Fibroblast of skin of scalp (primary cell): ENCODE measurements at regions not wholly inside any gene's neighbourhood (a gene's known extent, or its start where the extent isn't known, plus 50 kb on each side); places are given as distances from the start of the nearest gene placed in this dataset.

Experiments
- DNase-seq: peaks from one replicate; pipeline ENCODE4 v3.0.0-alpha.2; 2013

DNA sequence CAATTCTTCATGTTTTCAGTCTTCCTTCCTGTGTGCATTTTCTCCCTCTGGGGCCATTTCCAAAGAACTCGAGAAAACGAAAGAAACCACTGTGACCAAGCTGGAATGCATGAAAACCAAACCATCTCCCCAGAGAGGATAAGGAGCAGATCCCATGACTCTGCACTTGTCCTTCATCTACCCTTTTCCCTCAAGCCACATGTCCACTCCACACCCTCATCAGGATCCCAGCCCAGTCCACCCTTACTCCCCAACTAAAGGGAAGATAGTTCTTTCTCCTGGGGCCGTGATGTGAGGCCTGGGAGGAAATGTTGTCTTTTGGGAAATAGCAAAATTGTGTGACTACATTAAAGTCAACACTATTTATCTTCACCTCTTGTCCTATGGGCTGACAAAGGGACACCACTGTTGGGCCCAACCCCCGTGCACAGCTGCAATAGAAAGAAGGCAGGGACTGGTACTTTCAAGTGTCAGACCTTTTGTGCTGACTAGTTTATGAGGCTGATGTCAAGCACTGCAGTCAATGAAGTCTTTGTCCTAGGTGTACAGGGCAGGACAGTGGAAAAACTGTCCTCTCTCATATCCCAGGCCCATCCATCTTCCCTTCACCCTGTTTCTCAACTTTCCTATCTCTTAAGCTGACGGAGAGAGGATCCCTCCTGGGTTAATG, 487.1 kb upstream of the NR2F2 start:
- peak; percentile 81 for DNase-seq

DNA sequence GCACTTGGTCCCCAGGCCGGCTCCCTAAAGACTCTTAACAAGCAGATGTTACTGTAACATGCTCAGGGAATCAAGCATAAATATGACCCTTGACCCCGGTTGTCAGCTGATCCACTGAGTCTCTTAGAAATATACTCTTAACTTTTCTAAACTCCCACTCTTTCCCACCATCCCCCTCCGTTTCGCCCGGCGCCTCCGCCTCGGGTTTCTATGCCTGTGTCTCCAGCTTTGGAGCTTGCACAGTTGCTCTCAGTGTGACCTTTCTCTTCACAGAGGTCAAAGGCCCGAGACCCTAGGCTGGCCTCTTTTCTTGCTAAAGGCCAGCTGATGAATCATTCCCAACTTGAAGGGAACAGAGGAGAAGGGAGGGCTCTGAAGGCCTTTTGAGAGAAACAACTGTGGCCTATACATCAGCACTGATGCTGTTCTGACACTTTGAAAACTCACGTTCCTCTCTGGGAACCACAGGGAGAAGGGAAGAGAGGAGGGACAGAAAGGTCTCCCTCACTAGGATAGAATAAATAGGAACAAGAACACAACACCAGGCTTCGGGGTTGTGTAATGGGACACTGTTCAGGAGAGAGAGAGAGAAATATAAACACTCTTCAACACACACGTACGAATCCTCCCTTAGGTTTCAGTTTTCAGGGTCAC, 484.5 kb upstream of the NR2F2 start:
- no peak for DNase-seq

DNA sequence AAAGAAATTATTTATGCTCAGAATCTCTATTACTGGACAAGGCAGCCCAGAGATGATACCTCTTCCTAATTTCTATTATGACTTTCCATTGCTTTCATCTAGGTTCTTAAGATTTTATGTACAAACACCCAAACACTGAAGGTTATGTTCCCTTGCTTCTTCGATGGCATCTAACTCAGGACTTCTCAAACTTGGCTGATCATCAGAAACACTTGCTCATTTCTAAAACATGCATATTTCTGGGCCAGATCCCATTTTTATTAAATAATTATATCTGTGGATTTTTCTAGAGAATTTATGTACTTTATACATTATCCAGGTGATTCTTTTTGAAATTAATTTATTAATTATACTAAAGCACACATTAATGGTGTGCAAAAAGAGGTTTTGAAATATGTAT, 482.4 kb upstream of the NR2F2 start:
- no peak for DNase-seq

DNA sequence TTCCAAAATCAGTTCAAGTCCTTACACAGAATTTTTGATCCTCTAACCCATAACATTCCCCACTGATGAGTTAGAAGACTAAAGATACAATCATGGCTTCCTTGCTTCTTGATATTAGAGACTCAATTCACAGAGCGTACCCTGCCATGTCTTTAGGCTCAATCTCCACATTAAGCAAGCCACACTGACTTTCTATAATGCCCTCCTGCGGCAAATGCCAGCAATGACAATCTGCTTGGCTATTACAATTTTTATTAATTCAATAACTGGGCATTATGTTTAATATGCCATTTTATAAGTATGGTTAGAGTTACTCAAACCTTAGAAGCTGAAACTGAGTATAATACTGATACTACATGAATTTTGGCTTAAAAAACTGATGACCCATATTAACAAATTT, 479.7 kb upstream of the NR2F2 start:
- DNase-seq = no peak

DNA sequence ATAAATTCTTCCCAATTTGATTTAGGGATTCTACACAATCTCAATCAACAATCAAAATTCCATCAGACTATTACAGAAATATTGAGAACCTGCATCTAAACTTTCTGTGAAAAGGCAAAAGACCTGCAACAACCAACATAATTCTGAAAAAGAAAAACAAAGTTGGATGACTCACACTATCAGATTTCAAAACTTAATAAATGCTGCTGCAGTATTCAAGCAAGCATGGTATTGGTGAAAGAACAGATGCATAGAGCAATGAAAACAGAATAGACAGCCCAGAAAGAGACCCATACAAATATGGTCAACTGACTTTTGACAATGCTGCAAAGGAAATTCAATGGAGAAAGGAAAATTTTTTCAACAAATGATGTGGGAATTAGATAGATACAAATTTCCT, 477.1 kb upstream of the NR2F2 start:
- peak; percentile 13 for DNase-seq

DNA sequence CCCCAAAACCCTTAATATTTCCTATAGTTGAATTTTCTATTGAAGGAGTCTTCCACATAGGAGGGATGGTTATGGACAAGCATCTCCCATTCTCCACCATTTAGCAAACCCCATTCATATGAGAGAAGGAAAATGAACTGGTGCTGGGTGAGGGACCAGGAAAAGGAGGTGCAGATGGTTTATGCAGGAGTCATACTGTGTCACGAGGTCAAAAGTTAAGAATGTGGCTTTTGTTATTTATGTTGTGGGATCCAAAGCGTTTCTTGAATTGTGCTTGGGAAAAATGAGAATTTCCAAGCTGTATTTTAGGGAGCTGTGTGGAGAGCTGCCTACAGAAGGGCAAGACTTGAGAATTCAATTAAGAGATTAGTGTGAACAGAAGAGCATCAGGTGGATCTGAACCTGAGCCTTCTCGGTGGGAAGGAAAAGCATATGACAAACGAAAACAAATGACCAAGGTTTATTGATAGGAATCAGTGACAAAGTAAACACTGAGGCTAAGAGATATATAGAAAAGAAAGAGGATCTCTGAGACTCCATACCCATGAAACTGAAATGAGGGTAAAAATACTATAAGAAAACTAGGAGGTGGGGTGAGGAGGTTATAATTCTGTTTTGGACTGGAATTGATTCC, 473.3 kb upstream of the NR2F2 start:
- DNase-seq = no peak

DNA sequence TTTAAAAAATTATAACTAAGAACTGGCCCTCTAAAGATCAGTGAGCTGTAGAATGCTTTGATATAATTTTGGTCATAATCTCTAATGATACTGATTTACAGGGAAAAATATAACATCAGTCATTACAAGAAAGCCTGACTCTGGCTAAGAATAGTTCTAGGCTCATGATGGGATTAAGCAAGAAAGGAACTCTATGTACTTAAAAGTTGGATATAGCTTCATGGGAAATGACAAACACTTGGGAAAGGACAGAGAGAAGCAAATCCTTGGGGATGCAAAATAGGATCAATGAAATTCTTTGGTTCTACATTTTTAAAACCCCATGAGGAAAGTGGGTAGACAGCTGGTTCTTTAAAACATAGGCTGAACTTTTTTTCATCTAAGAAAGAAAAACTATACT, 472.7 kb upstream of the NR2F2 start:
- DNase-seq = no peak

DNA sequence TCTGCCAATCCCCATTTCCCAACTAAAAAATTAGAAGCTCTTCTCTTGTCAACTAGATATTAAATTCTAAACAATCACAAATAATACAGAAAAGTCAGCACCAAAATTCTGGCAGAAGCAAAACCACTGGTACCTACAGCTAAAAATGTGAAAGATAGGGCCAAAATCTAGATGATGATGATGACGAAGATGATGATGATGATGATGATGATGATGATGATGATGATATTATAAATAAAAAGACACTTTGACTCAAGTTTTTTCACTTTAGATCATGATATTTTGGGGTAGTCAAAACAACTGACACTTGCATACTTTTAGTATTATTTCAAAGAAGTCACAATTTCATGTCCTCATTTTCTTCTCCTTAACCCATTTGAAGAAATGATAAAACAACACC, 470.1 kb upstream of the NR2F2 start:
- no peak for DNase-seq

DNA sequence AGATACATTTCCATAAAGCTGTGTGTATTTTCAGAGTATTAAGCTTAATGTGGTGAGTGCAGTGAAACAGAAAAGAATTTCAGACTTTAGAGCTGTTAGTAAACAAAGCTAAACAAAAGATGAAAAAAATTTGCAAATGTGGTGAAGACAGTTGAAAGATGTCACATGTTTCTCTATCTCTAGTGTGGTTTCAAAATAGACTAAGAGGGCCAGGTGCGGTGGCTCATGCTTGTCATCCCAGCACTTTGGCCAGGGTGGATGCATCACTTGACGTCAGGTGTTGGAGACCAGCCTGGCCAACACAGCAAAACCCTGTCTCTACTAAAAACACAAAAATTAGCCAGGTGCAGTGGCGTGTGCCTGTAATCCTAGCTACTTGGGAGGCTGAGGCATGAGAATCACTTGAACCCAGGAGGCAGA, 466.0 kb upstream of the NR2F2 start:
- no peak for DNase-seq

DNA sequence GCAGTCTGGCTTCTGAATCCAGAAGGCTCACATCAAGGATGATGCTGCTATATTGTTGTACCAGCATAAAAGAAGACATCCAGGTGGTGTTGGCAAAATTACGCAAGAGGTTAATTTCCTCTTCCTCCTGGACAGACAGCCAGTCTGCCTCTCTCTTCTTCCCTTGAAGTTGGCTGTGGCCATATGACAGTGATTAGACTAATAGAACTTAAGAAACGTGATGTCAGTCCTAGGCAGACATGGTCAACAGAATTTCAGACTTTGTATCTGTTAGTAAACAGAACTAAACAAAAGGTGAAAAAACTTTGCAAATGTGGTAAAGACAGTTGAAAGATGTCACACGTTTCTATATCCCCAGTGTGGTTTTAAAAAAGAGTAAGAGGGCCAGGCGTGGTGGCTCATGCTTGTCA, 465.2 kb upstream of the NR2F2 start:
- DNase-seq = no peak

DNA sequence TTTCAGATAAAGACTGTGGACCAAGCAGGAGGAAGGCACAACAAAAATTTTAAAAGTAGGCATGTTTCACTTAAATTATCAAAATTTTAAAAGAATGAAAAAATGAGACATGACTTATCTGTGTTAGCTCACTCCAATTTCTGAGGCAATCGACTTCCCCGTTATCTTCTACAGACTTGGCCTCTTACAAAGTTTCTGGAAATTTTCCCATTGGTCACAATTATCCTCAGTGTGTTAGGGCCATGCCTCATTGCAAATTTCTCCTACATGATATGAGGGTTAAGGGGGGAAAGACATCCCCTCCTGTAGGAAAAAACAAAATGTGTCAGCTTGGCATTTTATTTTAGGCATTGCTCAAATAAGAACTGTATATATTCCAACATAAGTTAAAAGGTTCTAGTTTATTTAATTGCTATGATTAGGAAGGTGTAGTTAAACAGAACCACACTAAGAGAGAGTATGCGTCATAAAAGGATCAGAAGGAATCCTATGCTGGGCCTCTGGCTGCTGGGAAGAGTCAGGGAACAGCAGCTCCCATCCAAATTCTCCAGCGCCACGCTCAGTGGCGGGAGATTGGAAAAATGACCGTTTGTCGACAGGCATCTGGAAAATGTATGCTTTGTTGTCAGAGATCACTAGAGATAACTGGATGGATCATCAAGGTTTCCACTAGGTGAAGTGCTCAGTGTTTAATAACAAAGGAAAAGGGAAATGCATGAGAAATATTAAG, 463.6 kb upstream of the NR2F2 start:
- DNase-seq = no peak

DNA sequence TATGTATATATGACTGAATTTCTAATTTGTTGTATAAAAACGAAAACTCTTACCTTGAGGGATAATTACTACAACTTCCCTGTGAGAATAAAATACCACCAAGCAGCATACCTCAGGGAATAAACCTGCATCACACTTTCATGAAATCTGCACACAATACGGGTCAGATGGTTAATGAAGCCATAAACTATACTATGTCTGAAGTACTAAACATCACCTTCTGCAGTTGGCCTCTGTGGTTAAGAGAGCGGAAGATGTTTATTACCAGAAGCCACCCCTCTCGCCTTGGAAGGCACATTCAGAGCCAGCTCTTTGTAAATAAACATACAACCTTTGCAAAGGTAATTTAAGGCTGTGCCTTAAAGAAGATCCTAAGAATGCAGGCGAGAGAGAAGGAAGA, 462.1 kb upstream of the NR2F2 start:
- DNase-seq = no peak

DNA sequence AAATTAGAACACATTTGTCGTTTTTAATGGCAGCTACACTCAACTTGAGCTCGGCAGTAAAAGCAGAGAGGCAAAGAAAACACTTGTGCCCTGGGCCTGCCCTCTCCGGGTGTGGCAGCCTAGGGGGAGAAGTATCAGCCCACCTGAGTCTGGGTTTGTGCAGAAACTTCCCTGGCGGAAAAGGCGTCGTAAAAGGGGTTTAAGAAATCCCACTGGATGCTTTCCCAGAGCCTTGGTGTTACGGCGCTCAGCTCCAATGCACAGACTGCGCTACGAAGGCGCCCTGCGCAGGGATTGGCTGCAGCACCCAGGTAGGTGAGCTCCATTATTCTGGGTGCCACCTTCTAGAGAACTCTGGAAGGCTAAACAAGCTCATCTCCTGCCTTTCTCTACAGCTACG, 461.5 kb upstream of the NR2F2 start:
- DNase-seq = no peak

DNA sequence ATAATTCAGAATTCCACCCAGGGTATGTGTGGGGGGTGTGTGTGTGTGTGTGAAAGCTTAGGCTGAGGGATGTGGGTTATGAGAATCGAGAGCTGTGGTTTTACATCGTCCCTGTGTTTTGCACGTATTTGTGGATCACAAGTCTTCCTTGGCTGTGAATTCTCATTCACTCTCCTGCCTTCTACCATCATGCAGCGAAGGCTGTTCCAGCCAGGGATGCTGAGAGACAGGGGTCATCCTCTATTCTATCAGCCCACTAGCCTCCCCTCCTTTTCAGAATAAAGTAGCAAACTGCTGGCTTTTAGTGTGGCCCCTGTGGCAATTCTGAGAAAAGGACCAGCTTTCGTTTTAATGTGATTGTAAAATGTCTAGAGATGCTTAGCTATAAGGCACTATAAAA, 460.6 kb upstream of the NR2F2 start:
- DNase-seq = no peak

DNA sequence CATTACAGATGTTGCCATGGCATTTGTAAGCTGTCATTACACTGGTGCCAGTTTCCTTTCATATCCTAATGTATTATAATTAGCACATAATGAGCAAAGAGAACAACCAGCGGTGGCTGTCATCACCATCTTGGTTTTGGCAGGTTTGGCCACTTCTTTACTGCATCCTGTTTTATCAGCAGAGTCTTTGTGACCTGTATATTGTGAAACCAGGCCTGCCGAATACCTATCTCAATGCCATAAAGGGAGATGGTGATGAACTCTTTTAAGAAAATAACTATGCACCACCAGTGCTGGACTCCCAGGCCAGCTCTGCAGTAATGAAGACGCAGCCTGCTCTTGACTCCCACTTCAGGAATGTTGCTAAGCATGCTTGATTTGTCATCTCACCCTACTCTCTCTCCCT, 458.1 kb upstream of the NR2F2 start:
- DNase-seq = peak; percentile 70

DNA sequence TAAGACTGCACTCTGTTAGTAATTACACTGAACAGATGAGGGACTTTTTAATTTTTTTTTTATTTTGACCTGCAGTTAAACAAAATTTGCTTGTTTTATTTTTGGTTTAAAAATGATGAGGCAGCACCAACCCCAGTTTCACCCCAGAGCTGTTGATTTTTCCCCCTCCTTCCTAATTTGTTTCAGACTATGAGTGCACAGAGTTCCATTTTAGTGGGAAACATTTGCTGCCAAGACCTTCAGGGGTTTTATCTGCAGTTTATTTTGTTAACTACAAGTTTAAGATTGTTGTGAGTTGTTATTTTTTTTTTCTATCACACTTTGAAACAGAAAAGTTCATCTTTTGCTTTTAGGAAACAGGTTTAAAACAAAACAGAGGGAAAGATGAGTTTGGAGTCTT, 455.9 kb upstream of the NR2F2 start:
- DNase-seq = no peak

DNA sequence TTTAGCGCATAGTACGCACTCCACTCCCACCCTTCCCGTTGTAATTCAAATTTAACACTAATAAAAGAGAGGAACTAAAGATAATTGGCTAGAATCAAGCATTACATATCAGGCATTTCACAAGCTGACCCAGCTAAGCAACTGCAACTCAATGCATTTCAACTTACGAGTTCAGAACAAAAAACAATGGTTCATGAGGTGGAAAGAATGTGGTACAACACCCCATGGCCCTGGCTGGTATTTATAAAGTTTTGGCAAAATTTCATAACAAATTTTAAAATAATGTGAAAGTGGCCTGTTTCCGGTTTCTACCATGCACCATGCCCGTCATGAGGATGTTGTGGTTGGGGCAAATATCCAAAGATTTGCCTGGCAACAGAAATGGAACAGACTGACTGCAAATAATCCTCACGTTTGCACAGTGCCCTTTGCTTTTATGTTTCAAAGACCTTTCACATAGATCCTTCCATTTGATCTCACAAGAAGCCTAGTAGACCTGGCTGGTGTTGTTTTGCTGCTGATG, 455.3 kb upstream of the NR2F2 start:
- DNase-seq = peak; percentile 78

DNA sequence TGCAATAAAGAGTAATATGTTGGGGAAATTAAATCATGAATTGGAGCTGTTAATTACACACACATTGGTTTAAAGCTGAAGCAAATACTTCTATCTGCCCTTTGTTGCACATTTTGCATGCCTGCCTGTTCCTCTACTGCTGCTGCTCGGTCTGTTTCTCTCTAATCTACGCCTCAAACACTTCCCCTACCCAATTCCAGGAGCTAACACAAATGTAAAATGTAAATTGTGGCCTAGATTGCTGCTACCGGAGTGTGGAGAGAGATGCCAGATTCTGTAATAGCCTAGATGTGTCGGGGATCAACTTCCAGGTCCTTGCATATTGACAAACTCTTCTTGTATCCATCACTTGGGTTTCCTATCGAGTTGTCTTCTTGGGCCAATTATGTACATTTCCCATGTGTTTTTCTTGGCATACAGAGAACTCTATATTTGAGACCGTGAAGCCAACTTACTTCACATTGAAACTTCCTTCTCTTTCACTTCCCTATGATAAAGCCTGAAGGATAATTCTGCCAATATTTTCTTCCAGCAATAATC, 450.4 kb upstream of the NR2F2 start:
- DNase-seq = no peak

DNA sequence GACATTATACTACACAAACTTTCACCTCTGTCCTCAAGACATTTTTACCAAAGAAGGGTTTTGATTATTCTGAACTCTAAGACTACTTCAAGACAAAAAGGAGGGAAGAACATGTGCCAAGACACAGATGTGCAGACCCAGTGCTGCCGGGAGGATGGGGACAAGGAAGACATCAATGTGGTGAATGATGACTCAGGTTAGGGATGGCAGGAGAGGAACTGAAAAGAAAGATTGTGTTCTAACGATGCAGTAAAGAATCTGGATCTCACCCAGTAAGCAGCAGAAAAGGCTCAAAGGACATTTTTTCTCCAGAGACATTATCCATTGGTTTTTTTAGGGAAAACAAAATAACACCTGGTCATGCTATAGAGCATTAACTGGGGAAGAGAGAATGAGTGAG, 449.9 kb upstream of the NR2F2 start:
- peak; percentile 9 for DNase-seq

DNA sequence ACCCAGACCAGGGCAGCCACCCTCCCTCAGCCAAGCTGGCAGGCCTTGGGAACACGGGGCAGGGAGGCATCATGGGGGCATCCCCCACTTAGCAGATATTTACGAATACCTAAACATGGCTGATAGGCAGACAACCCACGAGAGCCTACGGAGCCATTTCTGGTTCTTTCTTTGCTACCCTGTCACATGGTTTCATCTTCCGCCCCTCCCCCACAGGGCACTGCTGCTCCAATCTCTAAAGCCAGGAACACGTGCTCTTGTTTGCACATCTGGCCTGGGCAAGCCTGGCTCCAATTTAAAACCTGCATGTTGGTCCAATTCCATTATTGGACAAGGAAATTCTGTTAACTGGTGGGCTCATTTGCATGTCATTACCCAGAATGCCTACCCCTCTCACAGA, 447.4 kb upstream of the NR2F2 start:
- DNase-seq = no peak

DNA sequence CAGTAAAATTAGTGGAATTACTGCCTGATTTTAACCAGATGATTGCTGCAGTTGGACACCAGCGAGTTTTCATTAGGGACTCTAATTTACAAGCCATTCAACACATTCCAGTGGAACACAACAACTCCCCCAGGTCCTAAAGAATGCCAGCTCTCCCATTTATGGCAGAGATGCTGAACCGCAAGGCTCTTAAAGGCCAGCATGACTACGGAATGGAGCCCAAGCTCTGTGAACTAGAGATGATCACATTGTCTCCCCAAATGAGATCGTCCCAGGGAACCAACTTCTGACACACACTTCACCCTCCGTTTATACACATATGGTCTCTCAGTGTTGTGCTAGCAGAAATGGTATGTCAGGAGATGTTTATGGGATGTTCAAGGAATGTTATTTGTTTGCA, 446.2 kb upstream of the NR2F2 start:
- peak; percentile 95 for DNase-seq

DNA sequence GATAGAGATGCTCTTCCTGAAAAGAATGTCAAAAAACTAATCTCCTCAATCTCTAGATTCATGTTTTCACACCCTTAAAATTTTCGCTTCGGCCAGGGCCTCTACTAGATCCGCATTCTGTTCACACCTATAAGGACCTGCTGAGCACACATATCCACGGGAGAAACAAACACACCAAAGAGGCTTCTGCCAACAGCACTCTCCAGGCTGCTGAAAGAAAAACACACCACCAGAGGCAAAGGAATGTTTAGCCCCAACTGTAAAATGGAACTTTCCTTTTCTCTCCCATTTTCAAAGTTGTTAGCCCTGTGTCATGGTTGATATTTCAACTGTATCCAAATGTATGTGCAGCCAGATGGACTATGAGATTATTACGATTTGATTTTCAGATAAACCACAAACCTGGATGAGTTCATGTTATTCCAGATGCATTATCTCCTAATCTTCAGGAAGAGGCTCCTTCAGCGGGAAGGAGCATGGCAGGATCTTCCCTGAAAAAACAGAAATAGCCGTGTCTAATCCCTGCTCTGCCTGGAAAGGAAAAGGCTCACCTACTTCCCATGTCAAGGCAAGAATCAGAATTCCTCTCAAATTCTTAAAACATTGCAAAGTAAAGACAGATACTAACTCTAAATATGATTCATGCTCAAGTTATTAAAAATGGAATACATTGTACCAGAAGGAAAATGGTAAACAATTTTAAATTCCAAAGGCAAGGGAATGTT, 442.7 kb upstream of the NR2F2 start:
- peak; percentile 57 for DNase-seq
